H1 (cell line): ENCODE measurements at regions not wholly inside any gene's neighbourhood (a gene's known extent, or its start where the extent isn't known, plus 50 kb on each side); places are given as distances from the start of the nearest gene placed in this dataset.

Source experiments
- CHD7 ChIP-seq: fragments of 300-600 bp; sonication (generic); IDR thresholded peaks from 2 replicates; pipeline ENCODE4 v1.7.1; 2012; ENCODE audit warnings: low read length, moderate library complexity, mild to moderate bottlenecking, inconsistent platforms; ENCODE audit not compliant: insufficient replicate concordance
- GABPA ChIP-seq: IDR thresholded peaks from 2 replicates; pipeline ENCODE4 v1.6.1; 2011; ENCODE audit warnings: mild to moderate bottlenecking, low read length, moderate library complexity, borderline replicate concordance; ENCODE audit not compliant: insufficient read depth
- GTF2F1 ChIP-seq: IDR thresholded peaks from 2 replicates; pipeline ENCODE4 v1.6.1; 2012; ENCODE audit warnings: low read depth, low read length, improper control_type of control experiment, borderline replicate concordance
- RXRA ChIP-seq: IDR thresholded peaks from 2 replicates; pipeline ENCODE4 v1.6.1; 2011; ENCODE audit warnings: low read depth, mild to moderate bottlenecking, low read length, moderate library complexity; ENCODE audit not compliant: insufficient read depth
- TBP ChIP-seq: IDR thresholded peaks from 2 replicates; pipeline ENCODE4 v1.6.1; 2011; ENCODE audit warnings: low read depth, low read length, improper control_type of control experiment

DNA sequence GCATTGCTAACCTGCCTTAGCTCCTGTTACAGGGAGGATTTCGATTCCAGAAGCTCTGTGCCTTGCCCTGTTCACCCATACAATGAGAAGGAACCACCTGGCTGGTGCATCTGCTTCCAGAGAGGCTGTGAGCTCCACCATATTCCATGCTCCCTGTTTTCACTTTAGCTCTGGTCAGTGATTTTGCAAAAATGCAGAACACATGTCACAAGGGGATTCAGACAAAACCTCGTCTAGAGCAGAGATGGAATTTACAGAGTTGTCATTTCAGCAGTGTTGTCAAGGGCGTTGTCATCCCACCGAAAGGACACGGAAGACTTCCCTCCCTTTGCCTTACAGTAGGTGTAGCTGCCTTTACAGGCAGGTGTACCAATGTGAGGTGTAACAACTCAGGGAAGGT lies 223.0 kb upstream of the ARID1B start (continued):
- TF ChIP-seq CHD7 (no peak), RXRA (no peak), GABPA (no peak), GTF2F1 (no peak), TBP (no peak)
